K562 (cell line): ENCODE measurements at regions not wholly inside any gene's neighbourhood (a gene's known extent, or its start where the extent isn't known, plus 50 kb on each side); places are given as distances from the start of the nearest gene placed in this dataset.

Experiments used
- ATAC-seq: fragments of 200-7000 bp; cut with Tn5 transposase; 3 replicates; pipeline ENCODE4 v1.9.1; 2020; ENCODE audit warnings: moderate library complexity
- BruUV-seq: library from RNA; stranded (reverse); fragments of 400-500 nt; replicated peaks from 2 replicates; lab custom pipeline; 2021; lab: Mats Ljungman, UMichigan
- CTCF ChIA-PET: fragments of 300-600 bp; formaldehyde crosslinking; extraction: SDS; loops from one replicate; lab custom pipeline; 2021; ENCODE audit warnings: low intra/inter-chr PET ratio; lab: Yijun Ruan, JAX
- POLR2A ChIA-PET: fragments of 300-600, 350-650 bp; sonication (Branson Sonifier 250); formaldehyde crosslinking; extraction: SDS; loops from one replicate; lab custom pipeline; 2021; ENCODE audit warnings: antibody characterized with exemption, inconsistent platforms; lab: Yijun Ruan, JAX
- DNase-seq, 4 experiments: peaks; one replicate each; pipeline versions ENCODE4 v3.0.0 to v3.0.0-alpha.2; 2011 to 2018; ENCODE audit warnings: low spot score in 3 of 4, mixed read lengths in 3 of 4; ENCODE audit errors: extremely low read depth in 1 of 4
- FAIRE-seq: peaks from 2 replicates; lab custom pipeline; 2011; peaks lifted over from hg19 to GRCh38; lab: Jason Lieb, UNC
- H2AFZ ChIP-seq: 2 replicates; pipeline ENCODE4 v1.6.0; 2011; ENCODE audit warnings: low read depth, low read length, control low read depth, inconsistent platforms
- H3K27ac ChIP-seq: fragments of 200-600 bp; 3 replicates; pipeline ENCODE4 v1.8.0; 2011; ENCODE audit warnings: low read depth, mild to moderate bottlenecking, control low read depth, inconsistent platforms, low read length, moderate library complexity, mixed read lengths; ENCODE audit errors: extremely low read depth
- H3K27me3 ChIP-seq, 2 experiments: fragments of 300-600 bp in 1 of 2; 2 replicates in 1 of 2; 3 replicates in 1 of 2; pipeline versions ENCODE4 v1.6.0 to v1.8.0; 2011; ENCODE audit warnings: inconsistent platforms in 2 of 2, low read length in 2 of 2, mild to moderate bottlenecking in 1 of 2, mixed read lengths in 1 of 2, moderate library complexity in 1 of 2; ENCODE audit not compliant: control insufficient read depth in 2 of 2, insufficient read depth in 2 of 2
- H3K36me3 ChIP-seq: fragments of 300-600 bp; 3 replicates; pipeline ENCODE4 v1.8.0; 2011; ENCODE audit warnings: mild to moderate bottlenecking, low read length, inconsistent platforms; ENCODE audit not compliant: control insufficient read depth, insufficient read depth
- H3K4me1 ChIP-seq, 2 experiments: fragments of 200-600 bp in 1 of 2; replicated peaks in 1 of 2; 2 replicates in 1 of 2; 3 replicates in 1 of 2; pipeline versions ENCODE4 v1.5.1 to v1.8.0; 2011; ENCODE audit warnings: inconsistent platforms in 2 of 2, low read length in 2 of 2, mild to moderate bottlenecking in 1 of 2, mixed read lengths in 1 of 2, moderate library complexity in 1 of 2; ENCODE audit not compliant: control insufficient read depth in 2 of 2, insufficient read depth in 2 of 2
- H3K4me2 ChIP-seq: 2 replicates; pipeline ENCODE4 v1.6.1; 2011; ENCODE audit warnings: low read length, control low read depth, inconsistent platforms, mixed read lengths; ENCODE audit not compliant: insufficient read depth
- H3K4me3 ChIP-seq: fragments of 200-600 bp; sonication (generic), shearing (Covaris generic); 2 replicates; pipeline ENCODE4 v1.5.1; 2016; ENCODE audit warnings: control low read depth, inconsistent platforms
- H3K79me2 ChIP-seq: fragments of 200-600 bp; 3 replicates; pipeline ENCODE4 v1.8.0; 2011; ENCODE audit warnings: low read length, inconsistent platforms; ENCODE audit not compliant: control insufficient read depth, insufficient read depth
- H3K9ac ChIP-seq, 2 experiments: 2 replicates each; pipeline versions ENCODE4 v1.6.0 to v1.6.1; 2011; ENCODE audit warnings: low read depth in 2 of 2, low read length in 2 of 2, control low read depth in 1 of 2, inconsistent platforms in 1 of 2, mild to moderate bottlenecking in 1 of 2, mixed read lengths in 1 of 2; ENCODE audit not compliant: insufficient read depth in 1 of 2
- H3K9me1 ChIP-seq: one replicate; pipeline ENCODE4 v1.6.0; 2011; ENCODE audit warnings: inconsistent platforms, mild to moderate bottlenecking, low read length, moderate library complexity; ENCODE audit not compliant: control insufficient read depth, insufficient read depth
- H3K9me3 ChIP-seq: replicated peaks from 2 replicates; pipeline ENCODE4 v1.5.1; 2011; ENCODE audit warnings: low read depth, low read length, inconsistent platforms; ENCODE audit not compliant: control insufficient read depth, insufficient read depth
- H4K20me1 ChIP-seq: replicated peaks from 2 replicates; pipeline ENCODE4 v1.6.1; 2011; ENCODE audit warnings: low read length, inconsistent platforms, mixed read lengths; ENCODE audit not compliant: control insufficient read depth, insufficient read depth
- CEBPB ChIP-seq: fragments of 450-650 bp; IDR thresholded peaks from 2 replicates; pipeline ENCODE4 v1.6.1; 2016; ENCODE audit warnings: missing genetic modification characterization, missing compliant biosample characterization
- CHAMP1 ChIP-seq: fragments of 450-650 bp; IDR thresholded peaks from 2 replicates; pipeline ENCODE4 v1.6.1; 2016; ENCODE audit warnings: mild to moderate bottlenecking
- GABPA ChIP-seq: fragments of 200-800 bp; sonication (Bioruptor generic); conservative IDR thresholded peaks from 2 replicates; pipeline ENCODE4 v1.6.1; 2016; ENCODE audit warnings: low read depth, missing genetic modification characterization, missing compliant biosample characterization
- MIER1 ChIP-seq: fragments of 450-650 bp; IDR thresholded peaks from 2 replicates; pipeline ENCODE4 v1.6.1; 2016; ENCODE audit warnings: antibody characterized with exemption, mild to moderate bottlenecking, low read depth
- PHF20 ChIP-seq: fragments of 450-650 bp; IDR thresholded peaks from 2 replicates; pipeline ENCODE4 v1.6.1; 2018; ENCODE audit not compliant: partially characterized antibody
- RBFOX2 ChIP-seq: fragments of 200-400 bp; formaldehyde crosslinking; IDR thresholded peaks from 2 replicates; pipeline ENCODE4 v1.6.1; 2017; ENCODE audit warnings: low read depth, mild to moderate bottlenecking, low read length, moderate library complexity
- SAP30 ChIP-seq: fragments of 200-600 bp; sonication (generic); IDR thresholded peaks from 2 replicates; pipeline ENCODE4 v1.6.1; 2012; ENCODE audit warnings: borderline replicate concordance, low read depth, mild to moderate bottlenecking, moderate library complexity, low read length, control low read depth, inconsistent platforms; ENCODE audit not compliant: insufficient read depth, poor library complexity, severe bottlenecking
- WHSC1 ChIP-seq: IDR thresholded peaks from one replicate; pipeline ENCODE4 v1.6.1; 2012; ENCODE audit warnings: low read length, control low read depth, inconsistent platforms
- ZNF212 ChIP-seq: fragments of 450-650 bp; formaldehyde crosslinking; IDR thresholded peaks from 2 replicates; pipeline ENCODE4 v1.4.0; 2020; ENCODE audit warnings: mild to moderate bottlenecking
- WGBS: fragments of 100-300 bp; shearing (Covaris generic); methylation state at CpG from one replicate; pipeline ENCODE4 v1.1.6; 2016; ENCODE audit warnings: low coverage, mixed read lengths; ENCODE audit not compliant: insufficient coverage; ENCODE audit errors: missing lambda C conversion rate; 5-methylcytosine and 5-hydroxymethylcytosine counted together
- in situ Hi-C: fragments of 300-500 bp; cut with MboI; formaldehyde crosslinking; loops from 4 replicates; pipeline ENCODE4 v1.15.0; 2018; ENCODE audit warnings: inconsistent platforms, mixed read lengths
- intact Hi-C: fragments of 100-400 bp; cut with micrococcal nuclease; formaldehyde crosslinking; loops from 2 replicates; pipeline ENCODE4 v1.14.2; 2022

- Histone ChIP-seq H3K4me1 (peaks cover 0 to 13% of the 10 kb centered on the region in 2 experiments; a peak in 3 of 5 replicates), H3K36me3 (no peaks in the 10 kb centered on the region), H3K9me1 (no peaks in the 10 kb centered on the region), H3K79me2 (no peaks in the 10 kb centered on the region), H3K27ac (no peak overlapping the region), H3K9me3 (no peaks in the 10 kb centered on the region), H3K27me3 (no peaks in the 10 kb centered on the region), H2AFZ (no peak overlapping the region), H3K9ac (no peak overlapping the region), H4K20me1 (no peaks in the 10 kb centered on the region), H3K4me2 (no peak overlapping the region), H3K4me3 (no peak overlapping the region)
- in situ Hi-C loops (no loop called here), intact Hi-C loops (loop anchor here (10.0 kb wide), 1 partner anchor 198 kb away; no protein-coding TSS in a partner anchor)
- TF ChIP-seq CHAMP1 (no peak), ZNF212 (CRISPR knock-in tag) (no peak), RBFOX2 (no peak), GABPA (tag) (no peak), WHSC1 (no peak), MIER1 (no peak), CEBPB (no peak), PHF20 (no peak), SAP30 (no peak)
- POLR2A ChIA-PET, result interaction anchor here (0.7 to 1.8 kb wide), 3 partner anchors 11 to 346 kb away, joined by 3 to 6 read pairs (median 4); no protein-coding TSS in a partner anchor
- 54% methylated on average over 3 of the region's 3 CpGs for WGBS
- no TSS peak for BruUV-seq
- CTCF ChIA-PET, result no interaction called here
- FAIRE-seq, result no peak
- ATAC-seq, result no peak
- no peak for DNase-seq
Measured at GRCh38 chr1:116857092-116857491, 52.6 kb upstream of the PTGFRN start.
